HG02840 (cell line): ENCODE measurements at regions not wholly inside any gene's neighbourhood (a gene's known extent, or its start where the extent isn't known, plus 50 kb on each side); places are given as distances from the start of the nearest gene placed in this dataset.
"Not testable (repeated sequence)": the region's sequence is repeated elsewhere in the genome, so short reads cannot be mapped to it uniquely, and the experiment has no call there.

Source experiments
- ATAC-seq: cut with Tn5 transposase; IDR thresholded peaks from one replicate; pipeline ENCODE4 v1.9.1; 2021; ENCODE audit warnings: mild to moderate bottlenecking, moderate library complexity, moderate number of reproducible peaks; ENCODE audit not compliant: unreplicated experiment, low FRiP score

DNA sequence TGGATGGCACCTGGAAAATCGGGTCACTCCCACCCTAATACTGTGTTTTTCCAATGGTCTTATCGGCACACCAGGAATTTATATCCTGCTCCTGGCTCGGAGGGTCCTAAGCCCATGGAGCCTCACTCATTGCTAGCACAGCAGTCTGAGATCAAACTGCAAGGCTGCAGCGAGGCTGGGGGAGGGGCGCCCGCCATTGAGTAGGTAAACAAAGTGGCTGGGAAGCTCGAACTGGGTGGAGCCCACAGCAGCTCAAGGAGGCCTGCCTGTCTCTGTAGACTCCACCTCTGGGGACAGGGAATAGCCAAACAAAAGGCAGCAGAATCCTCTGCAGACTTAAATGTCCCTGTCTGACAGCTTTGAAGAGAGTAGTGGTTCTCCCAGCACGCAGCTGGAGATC lies 607.0 kb downstream of the LMO7 start:
- ATAC-seq: not testable (repeated sequence)

DNA sequence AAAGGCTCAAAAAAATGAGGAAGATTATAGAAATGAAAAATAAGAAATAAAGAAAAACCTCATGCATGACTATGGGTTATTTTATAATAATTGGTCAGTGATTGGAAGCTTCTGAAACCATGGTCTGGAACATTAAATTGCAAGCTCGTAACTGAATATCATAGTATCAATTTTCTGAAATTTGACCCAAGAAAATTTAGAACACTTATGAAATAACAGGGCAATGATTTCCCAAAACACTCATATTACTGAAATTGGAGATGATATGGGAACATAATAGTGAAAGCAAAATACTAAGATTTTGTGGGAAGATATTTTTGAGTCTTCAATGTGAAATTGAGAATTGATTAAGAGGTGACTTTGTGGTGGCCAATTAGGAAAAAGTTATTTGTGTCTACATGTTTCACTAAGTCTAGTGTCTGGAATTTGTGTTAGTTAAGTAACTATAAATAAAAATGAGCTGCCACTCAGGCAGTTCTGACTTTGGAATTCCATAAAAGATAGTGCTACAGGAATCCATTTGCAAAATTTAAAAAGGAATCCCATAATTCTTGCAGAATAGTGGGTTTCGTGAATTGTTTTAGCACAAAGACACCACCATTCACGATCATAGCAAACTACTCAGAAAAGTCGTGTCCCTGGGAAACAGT lies 603.0 kb downstream of the LMO7 start:
- no peak for ATAC-seq

DNA sequence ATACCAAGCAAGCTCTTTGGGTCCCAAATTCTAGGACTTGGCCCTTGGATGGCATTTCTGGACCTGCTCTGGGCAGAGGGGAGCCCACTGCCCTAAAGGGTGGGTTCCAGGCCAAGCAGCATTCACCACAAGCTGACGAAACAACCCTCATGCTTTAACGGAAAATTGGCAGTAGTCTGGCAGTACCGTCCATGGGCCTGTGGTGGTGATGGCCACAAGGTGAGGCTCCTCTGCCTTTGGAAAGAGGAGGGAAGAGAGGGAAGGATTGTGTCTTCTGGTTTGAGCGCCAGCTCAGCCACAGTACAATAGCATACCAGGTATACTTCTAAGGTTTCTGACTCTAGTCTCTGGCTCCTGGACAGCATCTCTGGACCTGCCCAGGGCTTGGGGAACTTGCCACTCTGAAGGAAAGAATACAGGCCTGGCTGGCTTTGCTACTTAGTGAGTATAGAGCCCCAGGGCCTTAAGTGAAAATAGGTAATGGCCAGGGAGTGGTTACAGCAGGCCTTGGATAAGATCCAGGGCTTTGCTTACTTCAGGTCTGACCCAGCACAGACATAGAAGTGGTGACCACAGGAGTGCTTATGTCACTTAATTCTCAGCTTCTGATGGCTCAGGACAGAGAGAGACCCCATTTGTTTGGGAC lies 595.5 kb downstream of the LMO7 start:
- no peak for ATAC-seq

DNA sequence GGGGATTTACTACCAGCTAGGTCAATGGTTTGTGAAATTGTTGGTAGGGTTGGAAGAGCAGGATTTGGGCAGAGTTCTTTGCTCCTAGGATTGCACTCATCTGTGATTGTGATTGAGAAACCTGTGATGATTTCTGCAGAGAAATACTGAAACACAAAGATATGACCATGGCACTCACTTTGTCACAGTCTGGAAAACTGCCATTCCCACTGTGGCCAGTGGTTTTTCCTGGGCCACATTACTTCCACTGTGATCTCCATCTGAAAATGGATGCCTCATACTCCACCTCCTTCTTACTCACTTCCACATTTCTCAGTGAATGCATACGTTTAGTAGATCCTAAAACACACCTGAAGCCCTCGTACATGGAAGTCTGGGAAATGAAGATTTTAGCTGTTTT lies 593.2 kb downstream of the LMO7 start:
- no peak for ATAC-seq

DNA sequence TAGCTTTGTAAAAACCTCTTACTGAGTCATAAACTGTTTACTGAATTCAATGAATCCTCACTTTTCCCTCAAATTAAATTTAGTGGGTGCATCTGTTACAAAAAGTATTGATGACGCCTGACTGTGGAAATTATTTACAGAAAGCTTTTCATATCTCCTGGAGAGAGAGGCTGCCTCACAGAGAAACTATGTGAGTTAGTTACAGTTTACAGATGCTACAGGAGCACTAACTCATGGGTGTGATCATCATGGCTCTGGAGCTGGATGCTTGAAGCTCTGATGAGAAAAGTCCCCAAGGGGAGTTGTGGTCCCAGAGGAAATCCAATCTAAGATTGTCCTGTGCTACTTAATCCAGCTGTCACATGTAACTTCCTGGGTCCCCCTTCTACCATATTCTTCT lies 590.8 kb downstream of the LMO7 start:
- ATAC-seq: no peak

DNA sequence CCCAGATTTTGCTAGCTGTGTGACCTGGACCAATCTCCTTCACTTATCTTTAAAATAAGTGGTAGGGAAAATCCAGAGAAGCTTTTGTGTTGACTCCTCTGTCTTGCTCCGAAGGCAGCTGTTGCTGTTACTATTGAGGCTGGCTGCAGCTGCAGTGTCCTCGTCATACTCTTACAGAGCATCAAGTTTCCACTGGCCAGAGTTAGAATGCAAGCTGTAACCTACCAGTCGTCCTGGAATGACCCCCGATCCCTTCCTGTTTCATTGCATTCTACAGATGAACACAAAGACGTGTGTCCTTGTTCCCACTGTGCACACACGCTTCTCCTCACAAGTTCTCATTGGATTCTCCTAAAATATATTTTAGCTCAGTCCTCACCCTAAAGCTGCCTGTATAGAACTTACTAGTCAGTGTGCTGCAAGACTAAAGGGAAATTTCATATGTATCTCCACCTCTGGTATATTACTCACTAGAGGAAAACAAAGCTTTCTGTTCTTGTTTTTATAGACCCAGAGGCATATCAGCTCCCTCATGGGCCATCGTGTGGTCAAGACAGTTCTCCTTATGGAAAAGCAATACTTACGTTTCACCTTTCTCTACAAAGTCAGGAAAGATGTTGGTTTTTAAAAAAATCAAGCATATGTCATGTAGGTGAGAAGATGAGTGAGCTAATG lies 589.8 kb downstream of the LMO7 start:
- ATAC-seq: no peak

DNA sequence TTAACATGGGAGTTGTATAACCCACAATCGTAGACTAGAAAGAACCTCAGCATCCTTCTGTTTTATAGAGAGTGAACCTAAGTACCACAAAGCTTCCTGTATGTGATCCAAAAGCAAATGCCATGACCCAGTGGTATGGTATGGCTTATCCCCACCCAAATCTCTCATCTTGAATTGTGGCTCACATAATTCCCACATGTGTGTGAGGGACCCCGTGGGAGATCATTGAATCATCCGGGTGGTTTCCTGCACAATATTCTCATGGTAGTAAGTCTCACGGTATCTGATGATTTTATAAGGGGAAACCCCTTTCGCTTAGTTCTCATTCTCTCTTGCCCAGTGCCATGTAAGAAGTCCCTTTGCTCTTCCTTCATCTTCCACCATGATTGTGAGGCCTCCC lies 587.9 kb downstream of the LMO7 start:
- ATAC-seq: no peak

DNA sequence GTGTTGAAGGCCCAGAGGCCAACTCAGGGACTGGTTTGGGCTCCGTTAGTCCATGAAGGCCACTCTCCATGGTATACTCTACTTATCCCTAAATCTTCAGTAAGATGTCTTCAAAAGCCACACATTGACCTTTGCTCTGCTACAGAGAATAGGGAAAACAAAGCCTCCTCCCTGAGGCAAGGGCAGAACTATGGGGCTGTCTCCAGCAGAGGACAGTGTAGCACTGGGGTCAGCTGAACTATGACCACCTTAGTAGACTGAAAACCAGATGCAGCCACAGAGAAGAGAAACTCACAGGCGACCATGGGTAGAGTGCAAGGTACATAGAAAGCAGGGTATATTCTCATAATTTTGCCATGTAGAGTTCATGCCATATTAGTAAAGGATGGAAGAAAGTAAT lies 587.4 kb downstream of the LMO7 start:
- ATAC-seq: no peak

DNA sequence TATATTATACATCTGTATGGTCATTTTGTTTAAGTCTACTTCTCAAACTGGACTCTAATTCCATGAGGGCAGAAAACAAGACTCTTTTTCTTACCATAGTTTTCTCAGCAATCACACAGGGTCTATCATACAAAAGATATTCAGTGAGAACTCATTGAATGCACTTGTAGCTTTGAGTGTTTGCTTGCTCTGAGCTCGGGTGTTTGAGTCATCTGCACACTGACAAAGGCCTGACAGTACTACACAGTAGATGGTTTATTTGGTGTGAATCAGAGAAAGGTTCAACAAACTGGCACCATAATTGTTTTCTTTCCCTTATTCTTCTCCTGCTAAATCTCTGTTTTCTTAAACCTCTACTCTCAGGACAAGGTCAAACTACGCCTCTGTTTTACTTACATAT lies 586.4 kb downstream of the LMO7 start:
- ATAC-seq: no peak

DNA sequence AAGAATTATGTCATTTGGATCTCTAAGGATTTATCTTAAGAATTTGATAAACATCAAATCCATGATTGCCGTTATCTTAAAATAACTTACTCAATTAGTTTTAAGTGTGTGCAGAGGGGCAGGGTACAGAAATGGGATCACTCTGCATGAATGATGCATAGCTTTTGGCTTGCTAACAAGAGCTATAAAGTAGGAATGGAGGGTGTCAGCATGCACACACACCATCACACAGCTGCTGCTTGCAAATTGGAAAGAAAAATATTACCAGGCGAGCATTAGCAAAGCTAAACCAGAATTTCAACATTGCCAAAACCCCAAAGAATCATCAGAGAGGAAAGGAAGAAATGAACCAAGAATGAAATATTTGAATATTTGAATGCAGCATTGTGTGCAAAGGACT lies 580.6 kb downstream of the LMO7 start:
- ATAC-seq: no peak

DNA sequence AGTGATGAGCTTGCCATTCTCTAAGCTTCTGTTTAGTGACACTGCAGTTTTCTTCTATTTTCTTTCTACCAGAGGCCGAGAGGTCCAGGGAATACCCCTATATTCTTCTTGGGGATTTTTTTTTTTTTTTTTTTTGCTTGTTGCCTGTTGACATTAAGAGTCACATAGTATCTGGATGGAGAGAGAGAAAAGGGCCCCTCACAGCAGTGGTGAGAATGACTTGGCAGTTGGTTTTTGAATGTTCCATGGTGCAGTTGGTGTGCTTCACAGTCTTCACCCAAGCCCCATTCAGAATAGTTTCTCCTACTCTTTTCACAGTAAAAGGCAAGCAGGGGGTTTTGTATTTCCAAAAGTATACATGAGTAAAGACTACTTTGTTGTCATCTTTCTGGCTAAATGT lies 577.9 kb downstream of the LMO7 start:
- ATAC-seq: no peak

DNA sequence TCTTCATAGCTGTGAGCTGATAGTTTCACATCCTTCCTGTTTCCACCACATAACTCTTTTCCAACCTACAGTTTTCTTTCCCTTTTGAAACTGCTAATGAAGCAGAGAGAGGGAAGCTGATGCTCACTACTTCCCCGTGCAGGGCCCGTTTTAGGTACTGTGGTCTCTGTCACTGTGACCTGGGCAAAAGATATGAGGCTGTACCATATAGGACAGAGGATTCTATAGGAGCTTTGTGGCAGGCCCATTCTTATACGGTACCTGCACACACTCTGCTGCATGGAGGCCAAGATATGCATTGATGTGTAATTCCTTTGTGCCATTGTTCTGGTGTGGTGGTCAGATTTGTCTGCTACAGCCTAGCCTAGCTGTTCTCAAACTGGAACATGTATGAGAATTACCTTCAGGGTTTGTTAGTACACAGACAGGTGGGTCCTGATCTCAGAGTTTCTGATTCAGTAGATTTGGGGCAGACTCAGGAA lies 577.3 kb downstream of the LMO7 start:
- ATAC-seq: no peak

DNA sequence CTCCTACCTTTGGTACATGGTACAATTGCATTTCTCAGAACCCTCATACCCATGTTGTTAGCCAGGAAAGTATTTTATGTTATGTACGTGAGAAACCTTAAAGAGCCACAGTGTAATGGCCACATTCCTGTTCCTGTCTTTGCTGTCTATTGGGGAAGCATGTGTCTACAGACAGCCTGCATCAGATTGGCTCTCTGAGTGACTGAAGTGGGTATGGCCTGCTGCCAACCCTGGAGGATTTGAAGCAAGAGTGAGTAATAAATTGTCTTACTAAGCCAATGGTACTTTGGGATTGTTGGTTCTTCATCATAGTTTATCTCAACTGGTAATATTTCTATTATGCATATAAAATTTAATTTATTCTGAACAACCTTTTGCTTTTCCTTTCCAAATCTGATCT lies 574.1 kb downstream of the LMO7 start:
- ATAC-seq: no peak

DNA sequence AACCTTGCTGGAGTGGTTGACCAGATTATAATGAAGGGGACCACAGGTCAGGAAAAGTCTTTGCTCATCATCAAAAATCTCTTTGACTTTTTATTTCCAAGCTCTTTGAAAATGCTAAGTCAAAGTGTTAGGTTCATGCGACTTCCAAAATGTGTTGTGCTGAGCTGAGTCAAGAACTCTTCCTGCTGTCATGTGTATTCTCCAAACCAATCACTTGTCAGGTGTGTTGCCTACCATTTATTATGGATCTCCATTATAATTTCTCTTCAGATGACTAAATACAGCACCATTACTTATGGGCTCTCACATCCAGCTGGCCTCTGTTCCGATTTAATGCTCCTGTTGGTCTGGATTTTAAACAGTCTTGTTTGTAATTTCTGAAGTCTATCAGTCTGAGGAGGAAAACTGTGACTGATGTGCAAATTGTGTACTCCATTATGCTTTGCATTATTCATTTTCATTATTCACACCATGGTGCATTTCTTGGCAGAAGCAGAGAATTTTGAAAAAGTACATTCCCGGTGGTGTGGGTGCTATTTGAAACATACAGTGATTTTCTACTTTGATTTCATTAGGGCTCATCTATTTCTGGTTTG lies 562.5 kb downstream of the LMO7 start:
- no peak for ATAC-seq

DNA sequence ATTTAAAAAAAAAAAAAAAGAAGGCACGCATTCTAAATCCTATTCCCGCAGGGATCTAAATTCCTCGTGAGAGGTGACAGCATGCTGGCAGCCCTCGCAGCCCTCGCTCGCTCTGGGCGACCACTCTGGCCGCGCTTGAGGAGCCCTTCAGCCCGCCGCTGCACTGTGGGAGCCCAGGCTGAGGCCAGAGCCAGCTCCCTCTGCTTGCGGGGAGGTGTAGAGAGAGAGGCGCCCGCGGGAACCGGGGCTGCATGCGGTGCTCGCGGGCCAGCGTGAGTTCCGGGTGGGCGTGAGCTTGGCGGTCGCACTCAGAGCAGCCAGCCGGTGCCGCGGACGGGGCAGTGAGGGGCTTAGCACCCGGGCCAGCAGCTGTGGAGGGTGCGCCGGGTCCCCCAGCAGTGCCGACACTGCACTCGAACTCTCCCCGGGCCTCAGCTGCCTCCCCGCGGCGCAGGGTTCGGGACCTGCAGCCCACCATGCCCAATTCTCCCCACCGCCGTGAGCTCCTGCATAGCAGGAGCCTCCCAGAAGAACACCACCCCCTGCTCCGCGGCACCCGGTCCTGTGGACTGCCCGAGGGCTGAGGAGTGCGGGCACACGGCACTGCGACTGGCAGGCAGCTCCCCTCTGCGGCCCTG lies 553.9 kb downstream of the LMO7 start:
- ATAC-seq: no peak

DNA sequence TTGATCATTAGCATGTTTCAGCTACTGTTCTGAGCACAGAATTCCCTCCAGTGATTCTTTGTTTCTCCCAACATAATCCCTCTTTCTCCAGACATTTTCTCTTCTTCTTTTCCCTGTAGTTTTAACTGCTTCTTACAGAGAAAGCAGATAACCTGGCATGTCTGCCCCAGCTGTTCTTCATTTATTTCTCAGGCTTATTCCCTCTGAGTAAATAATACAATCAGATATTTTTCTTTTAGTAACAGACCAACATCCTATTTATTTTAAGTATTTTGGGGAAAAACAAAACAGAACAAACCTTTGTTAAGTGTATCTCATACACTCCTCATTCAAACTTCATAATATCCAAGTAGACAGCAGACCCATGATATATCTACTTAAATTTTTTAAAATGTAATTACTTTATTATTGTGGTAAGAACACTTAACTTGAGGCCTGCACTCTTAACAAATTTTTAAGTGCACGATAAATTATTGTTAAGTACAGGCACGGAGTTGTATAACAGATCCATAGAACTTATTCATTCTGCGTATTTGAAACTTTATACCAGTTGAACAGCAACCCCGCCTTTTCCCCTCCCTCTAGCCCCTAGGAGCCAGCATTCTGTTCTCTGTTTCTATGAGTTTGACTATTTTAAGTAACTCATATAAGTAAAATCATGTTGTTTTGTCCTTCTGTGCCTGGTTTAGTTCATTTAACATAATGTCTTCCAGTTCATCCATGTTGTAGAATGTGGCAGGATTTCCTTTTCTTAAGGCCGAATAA lies 540.0 kb downstream of the LMO7 start:
- no peak for ATAC-seq

DNA sequence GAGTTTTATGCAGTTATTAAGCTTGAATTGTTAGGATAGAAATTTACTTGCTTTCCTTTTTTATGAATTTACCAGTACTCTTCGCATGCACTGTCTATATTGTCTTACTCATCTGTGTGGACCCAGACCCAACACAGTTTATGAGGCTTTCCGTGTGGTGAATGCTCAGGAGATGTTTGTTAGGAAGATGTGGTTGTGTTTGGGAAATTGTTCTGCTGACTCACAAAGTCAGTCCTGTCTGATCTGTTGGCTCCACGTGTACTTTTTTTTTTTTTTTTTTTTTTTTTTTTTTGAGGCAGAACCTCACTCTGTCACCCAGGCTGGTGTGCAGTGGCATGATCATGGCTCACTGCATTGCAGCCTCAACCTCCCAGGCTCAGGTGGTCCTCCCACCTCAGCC lies 532.5 kb downstream of the LMO7 start:
- ATAC-seq: no peak

DNA sequence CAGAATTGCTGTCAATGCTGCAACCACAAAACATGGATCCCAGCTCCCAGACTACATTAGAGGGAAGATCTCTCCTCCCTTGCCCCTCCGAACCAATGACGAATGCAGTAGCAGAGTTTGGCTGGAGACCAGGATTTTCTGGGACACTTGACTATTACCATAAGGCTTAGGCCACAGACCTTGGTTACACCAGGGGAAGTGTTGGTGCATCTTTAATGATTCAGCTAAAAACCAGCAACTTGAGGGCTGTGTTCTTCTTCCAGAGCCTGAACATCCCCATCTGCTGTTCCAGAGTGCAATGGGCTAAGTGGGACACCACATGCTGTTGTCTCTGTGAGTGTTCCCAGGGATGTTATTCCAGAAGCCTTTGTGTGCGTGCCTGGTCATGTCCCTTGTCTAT lies 528.2 kb downstream of the LMO7 start:
- no peak for ATAC-seq

DNA sequence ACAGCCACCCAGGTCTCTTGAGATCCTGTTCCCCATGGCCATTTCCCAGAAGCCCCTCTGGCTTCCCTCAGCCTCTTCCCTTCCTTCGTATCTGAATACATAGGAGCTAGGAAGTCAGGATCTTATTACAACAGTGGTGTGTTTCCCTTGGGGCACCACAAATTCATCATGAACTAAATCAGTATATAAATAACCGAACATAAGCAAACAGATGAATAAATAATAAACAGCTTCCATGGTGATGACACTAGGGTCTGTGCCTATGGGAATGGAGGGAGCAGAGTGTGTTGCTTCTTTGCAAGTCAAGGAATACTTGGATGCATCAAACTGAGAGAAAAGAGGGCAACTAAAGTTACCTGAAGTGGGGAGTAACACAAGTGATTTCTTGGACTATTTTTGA lies 527.6 kb downstream of the LMO7 start:
- ATAC-seq: no peak
